ENCODE measurements at regions not wholly inside any gene's neighbourhood (a gene's known extent, or its start where the extent isn't known, plus 50 kb on each side); places are given as distances from the start of the nearest gene placed in this dataset.
"Not testable (repeated sequence)": the region's sequence is repeated elsewhere in the genome, so short reads cannot be mapped to it uniquely, and the experiment has no call there.

GRCh38 chr6:27141529-27142015, 105.9 kb upstream of the PRSS16 start:
- DNase-seq = no peak
- Histone ChIP-seq H3K9me3 (no peaks in the 10 kb centered on the region), H3K4me3 (no peak overlapping the region), H3K36me3 (no peaks in the 10 kb centered on the region), H3K4me1 (peaks cover 4 to 5% of the 10 kb centered on the region in 2 donors), H3K27me3 (no peaks in the 10 kb centered on the region), H3K27ac (no peak overlapping the region)
- TF ChIP-seq, protein P1, sequence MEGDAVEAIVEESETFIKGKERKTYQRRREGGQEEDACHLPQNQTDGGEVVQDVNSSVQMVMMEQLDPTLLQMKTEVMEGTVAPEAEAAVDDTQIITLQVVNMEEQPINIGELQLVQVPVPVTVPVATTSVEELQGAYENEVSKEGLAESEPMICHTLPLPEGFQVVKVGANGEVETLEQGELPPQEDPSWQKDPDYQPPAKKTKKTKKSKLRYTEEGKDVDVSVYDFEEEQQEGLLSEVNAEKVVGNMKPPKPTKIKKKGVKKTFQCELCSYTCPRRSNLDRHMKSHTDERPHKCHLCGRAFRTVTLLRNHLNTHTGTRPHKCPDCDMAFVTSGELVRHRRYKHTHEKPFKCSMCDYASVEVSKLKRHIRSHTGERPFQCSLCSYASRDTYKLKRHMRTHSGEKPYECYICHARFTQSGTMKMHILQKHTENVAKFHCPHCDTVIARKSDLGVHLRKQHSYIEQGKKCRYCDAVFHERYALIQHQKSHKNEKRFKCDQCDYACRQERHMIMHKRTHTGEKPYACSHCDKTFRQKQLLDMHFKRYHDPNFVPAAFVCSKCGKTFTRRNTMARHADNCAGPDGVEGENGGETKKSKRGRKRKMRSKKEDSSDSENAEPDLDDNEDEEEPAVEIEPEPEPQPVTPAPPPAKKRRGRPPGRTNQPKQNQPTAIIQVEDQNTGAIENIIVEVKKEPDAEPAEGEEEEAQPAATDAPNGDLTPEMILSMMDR (IDR thresholded peaks at IDR 0.05) = no peak
- no peak for TF ChIP-seq POLR2A (IDR thresholded peaks at IDR 0.05)
- intact Hi-C loops (cut with DNase I; ENCODE audit: low total_unique reads) = no loop called here

GRCh38 chr6:27143020-27143388, 104.5 kb upstream of the PRSS16 start:
- H3K36me3 ChIP-seq; H3K27me3 ChIP-seq; DNase-seq; H3K27ac ChIP-seq; H3K9me3 ChIP-seq; H3K4me3 ChIP-seq; H3K4me1 ChIP-seq; intact Hi-C loops (cut with DNase I; ENCODE audit: low total_unique reads): not testable (repeated sequence)

GRCh38 chr6:27143474-27144026, 104.0 kb upstream of the PRSS16 start:
- Histone ChIP-seq H3K4me1 (peaks cover 4 to 5% of the 10 kb centered on the region in 2 donors), H3K27ac (no peak overlapping the region), H3K4me3 (no peak overlapping the region), H3K9me3 (no peaks in the 10 kb centered on the region), H3K27me3 (no peaks in the 10 kb centered on the region), H3K36me3 (no peaks in the 10 kb centered on the region)
- intact Hi-C loops (cut with DNase I; ENCODE audit: low total_unique reads) = no loop called here
- no peak for DNase-seq
- no peak for TF ChIP-seq POLR2A (IDR thresholded peaks at IDR 0.05)
- TF ChIP-seq, protein P1 (IDR thresholded peaks at IDR 0.05) = no peak

DNA sequence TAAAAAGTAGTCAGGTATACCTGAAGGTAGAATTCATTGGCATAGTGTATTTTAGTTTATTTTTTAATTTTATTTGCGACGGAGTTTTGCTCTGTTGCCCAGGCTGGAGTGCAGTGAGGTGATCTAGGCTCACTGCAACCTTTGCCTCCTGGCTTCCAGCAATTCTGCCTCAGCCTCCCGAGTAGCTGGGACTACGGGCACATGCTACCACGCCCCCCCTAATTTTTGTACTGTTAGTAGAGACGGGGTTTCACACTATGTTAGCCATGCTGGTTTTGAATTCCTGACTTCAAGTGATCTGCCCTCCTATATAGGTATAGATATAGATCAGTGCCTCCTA, 102.8 kb upstream of the PRSS16 start:
- H3K4me1 ChIP-seq = peaks cover 4 to 5% of the 10 kb centered on the region in 2 donors
- peak overlapping the region in 1 of 2 donors; percentile 49 for H3K4me3 ChIP-seq
- DNase-seq = no peak
- TF ChIP-seq, protein P1 (IDR thresholded peaks at IDR 0.05) = no peak
- no peak for TF ChIP-seq POLR2A (IDR thresholded peaks at IDR 0.05)
- H3K27ac ChIP-seq = peak overlapping the region; percentile 95 to 96
- H3K9me3 ChIP-seq = no peaks in the 10 kb centered on the region
- intact Hi-C loops (cut with DNase I; ENCODE audit: low total_unique reads) = no loop called here
- H3K27me3 ChIP-seq = no peaks in the 10 kb centered on the region
- no peaks in the 10 kb centered on the region for H3K36me3 ChIP-seq

- peaks cover 4 to 5% of the 10 kb centered on the region in 2 donors for H3K4me1 ChIP-seq
- DNase-seq = peak; percentile 72 to 90
- H3K4me3 ChIP-seq = peak overlapping the region; percentile 49 to 54
- intact Hi-C loops (cut with DNase I; ENCODE audit: low total_unique reads) = no loop called here
- H3K27me3 ChIP-seq = no peaks in the 10 kb centered on the region
- H3K36me3 ChIP-seq = no peaks in the 10 kb centered on the region
- H3K9me3 ChIP-seq = no peaks in the 10 kb centered on the region
- TF ChIP-seq, protein P1 (IDR thresholded peaks at IDR 0.05) = peak in 1 of 4 experiments; percentile 7
- peak; percentile 46 to 65 for TF ChIP-seq POLR2A (IDR thresholded peaks at IDR 0.05)
- peak overlapping the region; percentile 95 to 96 for H3K27ac ChIP-seq
Measured at GRCh38 chr6:27145731-27146455, 101.6 kb upstream of the PRSS16 start.

- Histone ChIP-seq H3K27ac (peak overlapping the region; percentile 95 to 96), H3K4me3 (peak overlapping the region; percentile 49 to 54)
- H3K27me3 ChIP-seq; intact Hi-C loops (cut with DNase I; ENCODE audit: low total_unique reads); H3K36me3 ChIP-seq; H3K4me1 ChIP-seq; DNase-seq; H3K9me3 ChIP-seq: not testable (repeated sequence)
Measured at GRCh38 chr6:27146456-27146705, 101.1 kb upstream of the PRSS16 start.

All from uterus (tissue), 3 donors.